ENCODE measurements at regions not wholly inside any gene's neighbourhood (a gene's known extent, or its start where the extent isn't known, plus 50 kb on each side); places are given as distances from the start of the nearest gene placed in this dataset.

- TF ChIP-seq HDAC3 (IDR thresholded peaks at IDR 0.05; ENCODE audit: borderline replicate concordance, partially characterized antibody): no peak
Observed at GRCh38 chr1:74969566-74970135, 164.5 kb upstream of the LHX8 start (continued).

DNA sequence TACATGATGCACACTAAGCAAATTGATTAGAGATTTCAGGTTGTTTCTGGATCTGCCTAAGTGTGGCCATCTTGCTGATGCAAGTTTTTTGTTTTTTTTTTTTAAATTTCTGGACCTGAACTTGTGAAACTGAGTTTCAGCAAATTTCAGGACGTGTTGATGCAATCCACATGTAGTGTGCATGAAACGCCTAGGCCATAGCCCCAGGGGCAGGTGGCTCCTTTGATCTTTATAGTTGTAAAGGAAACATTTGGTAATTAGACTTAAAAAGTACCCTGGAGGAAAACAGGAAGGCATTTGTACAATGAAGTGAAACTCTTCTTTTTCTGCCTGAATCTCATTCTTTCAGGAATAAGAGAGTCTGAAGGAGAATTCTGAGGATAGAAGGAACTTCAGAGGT, 162.2 kb upstream of the LHX8 start:
- H3K4me3 ChIP-seq: no peak overlapping the region
- no TSS peak for BruUV-seq (replicated peaks)
- 0% methylated on average over 2 of the region's 2 CpGs for WGBS (ENCODE audit: insufficient coverage, low coverage, missing lambda C conversion rate)
- no peak overlapping the region for H3K9ac ChIP-seq (ENCODE audit: insufficient read depth in 1 of 2, low read depth in 2 of 2, low read length in 2 of 2)
- H3K4me1 ChIP-seq (replicated peaks in 1 of 2; ENCODE audit: control insufficient read depth in 2 of 2, insufficient read depth in 2 of 2, low read length in 2 of 2): no peaks in the 10 kb centered on the region
- intact Hi-C loops (cut with micrococcal nuclease): no loop called here
- in situ Hi-C loops (cut with MboI): no loop called here
- H3K27me3 ChIP-seq (ENCODE audit: control insufficient read depth in 2 of 2, insufficient read depth in 2 of 2, low read length in 2 of 2): no peaks in the 10 kb centered on the region
- no peaks in the 10 kb centered on the region for H4K20me1 ChIP-seq (replicated peaks; ENCODE audit: control insufficient read depth, insufficient read depth, low read length)
- H3K4me2 ChIP-seq (ENCODE audit: insufficient read depth, low read length): no peak overlapping the region
- ChIA-PET POLR2A (no interaction called here), CTCF (ENCODE audit: low intra/inter-chr PET ratio) (no interaction called here)
- FAIRE-seq: no peak
- no peak for TF ChIP-seq CREBBP (IDR thresholded peaks at IDR 0.05; ENCODE audit: low read depth, low read length)
- TF ChIP-seq ZBED1 (IDR thresholded peaks at IDR 0.05): no peak
- no peak for TF ChIP-seq SNAPC5 (CRISPR knock-in tag; IDR thresholded peaks at IDR 0.05)
- no peak for TF ChIP-seq NCOA2 (IDR thresholded peaks at IDR 0.05; ENCODE audit: partially characterized antibody in 2 of 2)
- no peak for TF ChIP-seq CEBPB (tag; IDR thresholded peaks at IDR 0.05)
- TF ChIP-seq OTX1 (CRISPR knock-in tag; IDR thresholded peaks at IDR 0.05): no peak
- no peaks in the 10 kb centered on the region for H3K9me3 ChIP-seq (replicated peaks; ENCODE audit: control insufficient read depth, insufficient read depth, low read depth, low read length)
- no peak for ATAC-seq
- no peaks in the 10 kb centered on the region for H3K36me3 ChIP-seq (ENCODE audit: control insufficient read depth, insufficient read depth, low read length)
- no peak overlapping the region for H2AFZ ChIP-seq (ENCODE audit: low read depth, low read length)
- no peak overlapping the region for H3K27ac ChIP-seq (ENCODE audit: extremely low read depth, low read depth, low read length)
- H3K9me1 ChIP-seq (ENCODE audit: control insufficient read depth, insufficient read depth, low read length): no peaks in the 10 kb centered on the region
- H3K79me2 ChIP-seq (ENCODE audit: control insufficient read depth, insufficient read depth, low read length): no peaks in the 10 kb centered on the region
- no peak for DNase-seq (ENCODE audit: extremely low read depth in 1 of 4, low spot score in 3 of 4)

All from K562 (cell line).